BE2C (cell line): ENCODE measurements at regions not wholly inside any gene's neighbourhood (a gene's known extent, or its start where the extent isn't known, plus 50 kb on each side); places are given as distances from the start of the nearest gene placed in this dataset.
"Not testable (repeated sequence)": the region's sequence is repeated elsewhere in the genome, so short reads cannot be mapped to it uniquely, and the experiment has no call there.

Source experiments
- DNase-seq: peaks from one replicate; pipeline ENCODE4 v3.0.0-alpha.2; 2020
- H3K27me3 ChIP-seq: fragments of 250-450 bp; sonication (Bioruptor Pico); 2 replicates; pipeline ENCODE4 v1.5.1; 2020; ENCODE audit warnings: mild to moderate bottlenecking
- H3K36me3 ChIP-seq: fragments of 250-450 bp; sonication (Bioruptor Pico); 2 replicates; pipeline ENCODE4 v1.5.1; 2020; ENCODE audit warnings: mild to moderate bottlenecking
- H3K4me1 ChIP-seq: fragments of 250-450 bp; sonication (Bioruptor Pico); 2 replicates; pipeline ENCODE4 v1.5.1; 2020
- H3K4me3 ChIP-seq: 2 replicates; pipeline ENCODE4 v1.5.1; 2011; ENCODE audit warnings: low read depth, low read length
- H3K9me3 ChIP-seq: fragments of 250-450 bp; sonication (Bioruptor Pico); 2 replicates; pipeline ENCODE4 v1.5.1; 2020
- CTCF ChIP-seq: IDR thresholded peaks from 2 replicates; pipeline ENCODE4 v1.5.1; 2012; ENCODE audit warnings: mild to moderate bottlenecking, low read depth, low read length

- no peak for TF ChIP-seq CTCF
- Histone ChIP-seq H3K27me3 (no peaks in the 10 kb centered on the region), H3K36me3 (no peaks in the 10 kb centered on the region), H3K4me3 (no peak overlapping the region), H3K9me3 (no peaks in the 10 kb centered on the region), H3K4me1 (no peaks in the 10 kb centered on the region)
- DNase-seq = no peak
Measured at GRCh38 chr18:11464129-11464528, 145.3 kb upstream of the SLC35G4 start.

- no peak for TF ChIP-seq CTCF
- Histone ChIP-seq H3K9me3 (no peaks in the 10 kb centered on the region), H3K4me1 (no peaks in the 10 kb centered on the region), H3K4me3 (no peak overlapping the region), H3K36me3 (no peaks in the 10 kb centered on the region), H3K27me3 (no peaks in the 10 kb centered on the region)
- DNase-seq = no peak
Measured at GRCh38 chr18:11458447-11458846, 150.9 kb upstream of the SLC35G4 start.

GRCh38 chr18:11457853-11458252, 151.5 kb upstream of the SLC35G4 start:
- DNase-seq, H3K4me3 ChIP-seq, H3K27me3 ChIP-seq, H3K4me1 ChIP-seq, H3K36me3 ChIP-seq, H3K9me3 ChIP-seq: not testable (repeated sequence)

GRCh38 chr18:11454040-11454439, 155.4 kb upstream of the SLC35G4 start:
- H3K36me3 ChIP-seq = no peaks in the 10 kb centered on the region
- DNase-seq = no peak

GRCh38 chr18:11444169-11444568, 165.2 kb upstream of the SLC35G4 start:
- H3K27me3 ChIP-seq, H3K4me3 ChIP-seq, H3K9me3 ChIP-seq, DNase-seq, H3K36me3 ChIP-seq, H3K4me1 ChIP-seq: not testable (repeated sequence)

More at GRCh38 chr18:11454040-11454439, 155.4 kb upstream of the SLC35G4 start:
- Histone ChIP-seq H3K4me3 (no peak overlapping the region), H3K27me3 (no peaks in the 10 kb centered on the region), H3K9me3 (no peaks in the 10 kb centered on the region), H3K4me1 (no peaks in the 10 kb centered on the region)
- TF ChIP-seq CTCF = no peak

GRCh38 chr18:11437046-11437445, 172.3 kb upstream of the SLC35G4 start:
- no peaks in the 10 kb centered on the region for H3K9me3 ChIP-seq
- no peak for TF ChIP-seq CTCF
- no peak overlapping the region for H3K4me3 ChIP-seq
- no peak for DNase-seq
- H3K27me3 ChIP-seq = no peaks in the 10 kb centered on the region
- no peaks in the 10 kb centered on the region for H3K36me3 ChIP-seq
- no peaks in the 10 kb centered on the region for H3K4me1 ChIP-seq

- Histone ChIP-seq H3K4me3 (no peak overlapping the region), H3K27me3 (no peaks in the 10 kb centered on the region), H3K36me3 (no peaks in the 10 kb centered on the region), H3K4me1 (no peaks in the 10 kb centered on the region), H3K9me3 (no peaks in the 10 kb centered on the region)
- DNase-seq = no peak
- TF ChIP-seq CTCF = no peak
Measured at GRCh38 chr18:11432360-11432811, 177.0 kb upstream of the SLC35G4 start.
